ENCODE measurements at regions not wholly inside any gene's neighbourhood (a gene's known extent, or its start where the extent isn't known, plus 50 kb on each side); places are given as distances from the start of the nearest gene placed in this dataset.
A peak's percentile ranks its signal among the peaks of the same experiment; 100 is the strongest.

DNA sequence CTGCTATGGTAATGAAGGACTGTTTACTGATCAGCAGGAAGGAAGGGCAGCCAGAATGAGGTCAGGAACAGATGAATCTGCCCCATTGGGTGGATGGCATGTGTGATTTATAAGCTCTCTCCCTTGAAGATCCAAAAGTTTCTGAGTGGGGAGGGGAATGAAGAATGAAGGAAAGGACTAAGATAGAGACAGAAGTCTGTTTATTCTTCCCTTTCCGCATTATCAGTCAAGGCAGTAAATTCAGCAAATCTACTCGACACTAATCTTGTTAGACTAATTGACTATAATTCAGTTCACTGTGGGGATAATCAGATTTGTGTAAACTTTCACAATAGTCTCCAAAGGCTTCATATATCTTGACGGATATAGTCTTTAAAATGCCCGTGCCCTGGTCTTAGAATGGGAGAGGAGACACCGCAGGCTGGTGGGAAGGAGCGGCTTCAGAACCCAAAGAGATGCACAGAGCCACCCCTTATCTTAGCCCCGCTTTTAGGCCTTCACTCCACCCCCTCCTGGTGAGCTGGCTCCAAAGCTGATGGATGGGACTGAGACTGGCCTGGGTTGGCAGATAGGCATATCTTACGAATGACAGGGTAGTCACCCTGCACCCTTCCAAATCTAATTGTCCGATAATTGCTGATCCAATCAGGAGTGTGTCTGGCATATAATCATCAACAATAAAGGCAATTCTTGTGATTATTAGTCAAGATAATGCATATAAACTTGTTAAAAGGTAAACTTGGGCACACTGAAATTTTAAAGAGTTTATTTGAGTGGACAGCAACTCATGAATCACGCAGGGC lies 76.0 kb upstream of the PPM1J start:
- DNase-seq (ENCODE audit: low spot score) = no peak
- H3K27me3 Mint-ChIP-seq (ENCODE audit: low read depth) = peaks cover 64% of the 10 kb centered on the region
- H3K27ac Mint-ChIP-seq = no peak overlapping the region
- ChIA-PET POLR2A (no interaction called here), CTCF (interaction anchor here (0.6 to 2.0 kb wide), 5 partner anchors 13 to 107 kb away, joined by 3 to 8 read pairs (median 4); a partner anchor contains a TSS)
- TF ChIP-seq, protein P1, sequence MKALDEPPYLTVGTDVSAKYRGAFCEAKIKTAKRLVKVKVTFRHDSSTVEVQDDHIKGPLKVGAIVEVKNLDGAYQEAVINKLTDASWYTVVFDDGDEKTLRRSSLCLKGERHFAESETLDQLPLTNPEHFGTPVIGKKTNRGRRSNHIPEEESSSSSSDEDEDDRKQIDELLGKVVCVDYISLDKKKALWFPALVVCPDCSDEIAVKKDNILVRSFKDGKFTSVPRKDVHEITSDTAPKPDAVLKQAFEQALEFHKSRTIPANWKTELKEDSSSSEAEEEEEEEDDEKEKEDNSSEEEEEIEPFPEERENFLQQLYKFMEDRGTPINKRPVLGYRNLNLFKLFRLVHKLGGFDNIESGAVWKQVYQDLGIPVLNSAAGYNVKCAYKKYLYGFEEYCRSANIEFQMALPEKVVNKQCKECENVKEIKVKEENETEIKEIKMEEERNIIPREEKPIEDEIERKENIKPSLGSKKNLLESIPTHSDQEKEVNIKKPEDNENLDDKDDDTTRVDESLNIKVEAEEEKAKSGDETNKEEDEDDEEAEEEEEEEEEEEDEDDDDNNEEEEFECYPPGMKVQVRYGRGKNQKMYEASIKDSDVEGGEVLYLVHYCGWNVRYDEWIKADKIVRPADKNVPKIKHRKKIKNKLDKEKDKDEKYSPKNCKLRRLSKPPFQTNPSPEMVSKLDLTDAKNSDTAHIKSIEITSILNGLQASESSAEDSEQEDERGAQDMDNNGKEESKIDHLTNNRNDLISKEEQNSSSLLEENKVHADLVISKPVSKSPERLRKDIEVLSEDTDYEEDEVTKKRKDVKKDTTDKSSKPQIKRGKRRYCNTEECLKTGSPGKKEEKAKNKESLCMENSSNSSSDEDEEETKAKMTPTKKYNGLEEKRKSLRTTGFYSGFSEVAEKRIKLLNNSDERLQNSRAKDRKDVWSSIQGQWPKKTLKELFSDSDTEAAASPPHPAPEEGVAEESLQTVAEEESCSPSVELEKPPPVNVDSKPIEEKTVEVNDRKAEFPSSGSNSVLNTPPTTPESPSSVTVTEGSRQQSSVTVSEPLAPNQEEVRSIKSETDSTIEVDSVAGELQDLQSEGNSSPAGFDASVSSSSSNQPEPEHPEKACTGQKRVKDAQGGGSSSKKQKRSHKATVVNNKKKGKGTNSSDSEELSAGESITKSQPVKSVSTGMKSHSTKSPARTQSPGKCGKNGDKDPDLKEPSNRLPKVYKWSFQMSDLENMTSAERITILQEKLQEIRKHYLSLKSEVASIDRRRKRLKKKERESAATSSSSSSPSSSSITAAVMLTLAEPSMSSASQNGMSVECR (CRISPR knock-in tag; IDR thresholded peaks at IDR 0.05; ENCODE audit: borderline replicate concordance) = no peak
- H3K9me3 Mint-ChIP-seq = peaks cover 5% of the 10 kb centered on the region
- H3K36me3 Mint-ChIP-seq = no peaks in the 10 kb centered on the region; the same call in 1 of the 2 replicates
- peaks cover 58% of the 10 kb centered on the region for H3K4me1 Mint-ChIP-seq
- no peak overlapping the region for H3K4me3 Mint-ChIP-seq
- 0 out of 2 replicates have a peak, but pooled peaks have one; percentile 9 for ATAC-seq

DNA sequence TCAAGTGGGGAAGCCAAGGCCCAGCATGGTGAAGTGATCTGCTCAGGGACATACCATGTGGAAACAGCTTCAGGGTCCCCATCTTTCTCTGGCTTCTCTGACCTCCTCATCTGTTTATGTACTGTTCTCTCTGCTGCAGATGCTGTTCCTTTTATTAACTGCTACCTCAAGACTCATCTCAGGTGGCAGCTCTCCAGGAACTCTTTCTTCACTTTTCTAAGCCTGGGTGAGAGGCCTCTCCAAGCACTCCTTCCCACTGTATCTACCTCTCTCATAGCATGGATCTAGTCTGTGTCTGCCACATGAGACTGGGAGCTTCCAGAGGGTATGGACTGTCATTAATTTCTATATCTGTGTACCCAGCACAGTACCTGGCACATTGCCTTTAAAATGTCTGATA lies 73.4 kb upstream of the PPM1J start:
- ChIA-PET CTCF (interaction anchor here (0.7 kb wide), 1 partner anchor 16 kb away, joined by 3 read pairs; no protein-coding TSS in a partner anchor), POLR2A (no interaction called here)
- peaks cover 33% of the 10 kb centered on the region for H3K4me1 Mint-ChIP-seq
- TF ChIP-seq, protein P2, sequence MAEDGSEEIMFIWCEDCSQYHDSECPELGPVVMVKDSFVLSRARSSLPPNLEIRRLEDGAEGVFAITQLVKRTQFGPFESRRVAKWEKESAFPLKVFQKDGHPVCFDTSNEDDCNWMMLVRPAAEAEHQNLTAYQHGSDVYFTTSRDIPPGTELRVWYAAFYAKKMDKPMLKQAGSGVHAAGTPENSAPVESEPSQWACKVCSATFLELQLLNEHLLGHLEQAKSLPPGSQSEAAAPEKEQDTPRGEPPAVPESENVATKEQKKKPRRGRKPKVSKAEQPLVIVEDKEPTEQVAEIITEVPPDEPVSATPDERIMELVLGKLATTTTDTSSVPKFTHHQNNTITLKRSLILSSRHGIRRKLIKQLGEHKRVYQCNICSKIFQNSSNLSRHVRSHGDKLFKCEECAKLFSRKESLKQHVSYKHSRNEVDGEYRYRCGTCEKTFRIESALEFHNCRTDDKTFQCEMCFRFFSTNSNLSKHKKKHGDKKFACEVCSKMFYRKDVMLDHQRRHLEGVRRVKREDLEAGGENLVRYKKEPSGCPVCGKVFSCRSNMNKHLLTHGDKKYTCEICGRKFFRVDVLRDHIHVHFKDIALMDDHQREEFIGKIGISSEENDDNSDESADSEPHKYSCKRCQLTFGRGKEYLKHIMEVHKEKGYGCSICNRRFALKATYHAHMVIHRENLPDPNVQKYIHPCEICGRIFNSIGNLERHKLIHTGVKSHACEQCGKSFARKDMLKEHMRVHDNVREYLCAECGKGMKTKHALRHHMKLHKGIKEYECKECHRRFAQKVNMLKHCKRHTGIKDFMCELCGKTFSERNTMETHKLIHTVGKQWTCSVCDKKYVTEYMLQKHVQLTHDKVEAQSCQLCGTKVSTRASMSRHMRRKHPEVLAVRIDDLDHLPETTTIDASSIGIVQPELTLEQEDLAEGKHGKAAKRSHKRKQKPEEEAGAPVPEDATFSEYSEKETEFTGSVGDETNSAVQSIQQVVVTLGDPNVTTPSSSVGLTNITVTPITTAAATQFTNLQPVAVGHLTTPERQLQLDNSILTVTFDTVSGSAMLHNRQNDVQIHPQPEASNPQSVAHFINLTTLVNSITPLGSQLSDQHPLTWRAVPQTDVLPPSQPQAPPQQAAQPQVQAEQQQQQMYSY (CRISPR knock-in tag; IDR thresholded peaks at IDR 0.05) = no peak
- no peak for TF ChIP-seq ZNF396 (CRISPR knock-in tag; IDR thresholded peaks at IDR 0.05; ENCODE audit: borderline replicate concordance)
- TF ChIP-seq, protein P3, sequence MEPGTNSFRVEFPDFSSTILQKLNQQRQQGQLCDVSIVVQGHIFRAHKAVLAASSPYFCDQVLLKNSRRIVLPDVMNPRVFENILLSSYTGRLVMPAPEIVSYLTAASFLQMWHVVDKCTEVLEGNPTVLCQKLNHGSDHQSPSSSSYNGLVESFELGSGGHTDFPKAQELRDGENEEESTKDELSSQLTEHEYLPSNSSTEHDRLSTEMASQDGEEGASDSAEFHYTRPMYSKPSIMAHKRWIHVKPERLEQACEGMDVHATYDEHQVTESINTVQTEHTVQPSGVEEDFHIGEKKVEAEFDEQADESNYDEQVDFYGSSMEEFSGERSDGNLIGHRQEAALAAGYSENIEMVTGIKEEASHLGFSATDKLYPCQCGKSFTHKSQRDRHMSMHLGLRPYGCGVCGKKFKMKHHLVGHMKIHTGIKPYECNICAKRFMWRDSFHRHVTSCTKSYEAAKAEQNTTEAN (CRISPR knock-in tag; IDR thresholded peaks at IDR 0.05) = no peak
- TF ChIP-seq, protein P4, sequence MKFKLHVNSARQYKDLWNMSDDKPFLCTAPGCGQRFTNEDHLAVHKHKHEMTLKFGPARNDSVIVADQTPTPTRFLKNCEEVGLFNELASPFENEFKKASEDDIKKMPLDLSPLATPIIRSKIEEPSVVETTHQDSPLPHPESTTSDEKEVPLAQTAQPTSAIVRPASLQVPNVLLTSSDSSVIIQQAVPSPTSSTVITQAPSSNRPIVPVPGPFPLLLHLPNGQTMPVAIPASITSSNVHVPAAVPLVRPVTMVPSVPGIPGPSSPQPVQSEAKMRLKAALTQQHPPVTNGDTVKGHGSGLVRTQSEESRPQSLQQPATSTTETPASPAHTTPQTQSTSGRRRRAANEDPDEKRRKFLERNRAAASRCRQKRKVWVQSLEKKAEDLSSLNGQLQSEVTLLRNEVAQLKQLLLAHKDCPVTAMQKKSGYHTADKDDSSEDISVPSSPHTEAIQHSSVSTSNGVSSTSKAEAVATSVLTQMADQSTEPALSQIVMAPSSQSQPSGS (CRISPR knock-in tag; IDR thresholded peaks at IDR 0.05; ENCODE audit: borderline replicate concordance, low read depth) = no peak
- no peak for TF ChIP-seq CREB1 (CRISPR knock-in tag; IDR thresholded peaks at IDR 0.05)
- TF ChIP-seq, protein P5, sequence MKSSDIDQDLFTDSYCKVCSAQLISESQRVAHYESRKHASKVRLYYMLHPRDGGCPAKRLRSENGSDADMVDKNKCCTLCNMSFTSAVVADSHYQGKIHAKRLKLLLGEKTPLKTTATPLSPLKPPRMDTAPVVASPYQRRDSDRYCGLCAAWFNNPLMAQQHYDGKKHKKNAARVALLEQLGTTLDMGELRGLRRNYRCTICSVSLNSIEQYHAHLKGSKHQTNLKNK (CRISPR knock-in tag; IDR thresholded peaks at IDR 0.05) = no peak
- no peak for TF ChIP-seq NR1H2 (CRISPR knock-in tag; IDR thresholded peaks at IDR 0.05)
- peaks cover 49% of the 10 kb centered on the region for H3K27me3 Mint-ChIP-seq (ENCODE audit: low read depth)
- ATAC-seq (no peak), DNase-seq (ENCODE audit: low spot score) (no peak)
- peaks cover 6% of the 10 kb centered on the region for H3K9me3 Mint-ChIP-seq
- no peak overlapping the region for H3K27ac Mint-ChIP-seq
- H3K4me3 Mint-ChIP-seq = no peak overlapping the region
- H3K36me3 Mint-ChIP-seq = peaks cover 1% of the 10 kb centered on the region

DNA sequence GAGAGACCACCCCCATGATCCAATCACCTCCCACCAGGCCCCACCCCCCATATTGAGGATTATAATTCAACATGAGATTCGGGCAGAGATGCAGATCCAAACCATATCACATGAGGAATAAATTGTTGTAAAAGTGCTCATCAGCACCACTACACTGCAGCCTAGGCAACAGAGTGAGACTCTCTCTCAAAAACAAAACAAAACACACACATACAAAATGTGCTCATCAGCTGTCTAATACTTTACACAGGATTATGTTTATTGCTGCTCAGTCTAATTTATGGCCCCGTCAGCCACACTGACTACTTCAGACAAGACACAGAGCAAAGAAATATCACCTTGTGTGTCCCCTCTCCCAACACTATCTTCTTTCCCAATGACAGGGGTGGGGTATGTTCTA lies 72.9 kb upstream of the PPM1J start:
- Mint-ChIP-seq H3K36me3 (peaks cover 5% of the 10 kb centered on the region), H3K27ac (no peak overlapping the region), H3K27me3 (ENCODE audit: low read depth) (peaks cover 44% of the 10 kb centered on the region), H3K9me3 (peaks cover 11% of the 10 kb centered on the region), H3K4me3 (no peak overlapping the region), H3K4me1 (peaks cover 28% of the 10 kb centered on the region)
- ChIA-PET POLR2A (no interaction called here), CTCF (no interaction called here)
- ATAC-seq (no peak), DNase-seq (ENCODE audit: low spot score) (no peak)
- TF ChIP-seq NFE2L1 (CRISPR knock-in tag; IDR thresholded peaks at IDR 0.05) = no peak
- TF ChIP-seq, protein P6, sequence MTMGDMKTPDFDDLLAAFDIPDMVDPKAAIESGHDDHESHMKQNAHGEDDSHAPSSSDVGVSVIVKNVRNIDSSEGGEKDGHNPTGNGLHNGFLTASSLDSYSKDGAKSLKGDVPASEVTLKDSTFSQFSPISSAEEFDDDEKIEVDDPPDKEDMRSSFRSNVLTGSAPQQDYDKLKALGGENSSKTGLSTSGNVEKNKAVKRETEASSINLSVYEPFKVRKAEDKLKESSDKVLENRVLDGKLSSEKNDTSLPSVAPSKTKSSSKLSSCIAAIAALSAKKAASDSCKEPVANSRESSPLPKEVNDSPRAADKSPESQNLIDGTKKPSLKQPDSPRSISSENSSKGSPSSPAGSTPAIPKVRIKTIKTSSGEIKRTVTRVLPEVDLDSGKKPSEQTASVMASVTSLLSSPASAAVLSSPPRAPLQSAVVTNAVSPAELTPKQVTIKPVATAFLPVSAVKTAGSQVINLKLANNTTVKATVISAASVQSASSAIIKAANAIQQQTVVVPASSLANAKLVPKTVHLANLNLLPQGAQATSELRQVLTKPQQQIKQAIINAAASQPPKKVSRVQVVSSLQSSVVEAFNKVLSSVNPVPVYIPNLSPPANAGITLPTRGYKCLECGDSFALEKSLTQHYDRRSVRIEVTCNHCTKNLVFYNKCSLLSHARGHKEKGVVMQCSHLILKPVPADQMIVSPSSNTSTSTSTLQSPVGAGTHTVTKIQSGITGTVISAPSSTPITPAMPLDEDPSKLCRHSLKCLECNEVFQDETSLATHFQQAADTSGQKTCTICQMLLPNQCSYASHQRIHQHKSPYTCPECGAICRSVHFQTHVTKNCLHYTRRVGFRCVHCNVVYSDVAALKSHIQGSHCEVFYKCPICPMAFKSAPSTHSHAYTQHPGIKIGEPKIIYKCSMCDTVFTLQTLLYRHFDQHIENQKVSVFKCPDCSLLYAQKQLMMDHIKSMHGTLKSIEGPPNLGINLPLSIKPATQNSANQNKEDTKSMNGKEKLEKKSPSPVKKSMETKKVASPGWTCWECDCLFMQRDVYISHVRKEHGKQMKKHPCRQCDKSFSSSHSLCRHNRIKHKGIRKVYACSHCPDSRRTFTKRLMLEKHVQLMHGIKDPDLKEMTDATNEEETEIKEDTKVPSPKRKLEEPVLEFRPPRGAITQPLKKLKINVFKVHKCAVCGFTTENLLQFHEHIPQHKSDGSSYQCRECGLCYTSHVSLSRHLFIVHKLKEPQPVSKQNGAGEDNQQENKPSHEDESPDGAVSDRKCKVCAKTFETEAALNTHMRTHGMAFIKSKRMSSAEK (CRISPR knock-in tag; IDR thresholded peaks at IDR 0.05; ENCODE audit: borderline replicate concordance) = no peak

Measured in WTC11 (cell line).